GM23338 (cell line): ENCODE measurements at regions not wholly inside any gene's neighbourhood (a gene's known extent, or its start where the extent isn't known, plus 50 kb on each side); places are given as distances from the start of the nearest gene placed in this dataset.

Source experiments
- ATAC-seq: fragments of 200-7000 bp; cut with Tn5 transposase; 3 replicates; pipeline ENCODE4 v1.9.1; 2020
- DNase-seq: peaks from one replicate; pipeline ENCODE4 v3.0.0-alpha.2; 2015; ENCODE audit warnings: low spot score
- H2AFZ ChIP-seq: fragments of 200-600 bp; sonication (generic); 2 replicates; pipeline ENCODE4 v1.8.0; 2016; ENCODE audit warnings: antibody characterized with exemption, mild to moderate bottlenecking, moderate library complexity
- H3F3A ChIP-seq: fragments of 200-600 bp; sonication (generic); replicated peaks from 2 replicates; pipeline ENCODE4 v1.8.0; 2017; ENCODE audit warnings: antibody characterized with exemption, mixed run types, low read depth
- H3K27ac ChIP-seq: fragments of 200-600 bp; sonication (generic); 2 replicates; pipeline ENCODE4 v1.6.1; 2016; ENCODE audit warnings: low read depth
- H3K27me3 ChIP-seq: fragments of 200-600 bp; sonication (generic); 2 replicates; pipeline ENCODE4 v1.8.0; 2016; ENCODE audit warnings: mild to moderate bottlenecking, mixed run types, moderate library complexity; ENCODE audit not compliant: insufficient read depth
- H3K36me3 ChIP-seq: fragments of 200-600 bp; sonication (generic); 2 replicates; pipeline ENCODE4 v1.8.0; 2016; ENCODE audit warnings: mild to moderate bottlenecking; ENCODE audit not compliant: insufficient read depth
- H3K4me1 ChIP-seq: fragments of 200-600 bp; sonication (generic); 2 replicates; pipeline ENCODE4 v1.8.0; 2016; ENCODE audit warnings: mild to moderate bottlenecking, moderate library complexity; ENCODE audit not compliant: insufficient read depth
- H3K4me2 ChIP-seq: fragments of 200-600 bp; sonication (generic); 2 replicates; pipeline ENCODE4 v1.7.1; 2017; ENCODE audit warnings: mixed run types
- H3K4me3 ChIP-seq: fragments of 200-600 bp; sonication (generic); 2 replicates; pipeline ENCODE4 v1.6.1; 2016; ENCODE audit warnings: mixed run types
- H3K79me2 ChIP-seq: fragments of 200-600 bp; sonication (generic); replicated peaks from 2 replicates; pipeline ENCODE4 v1.8.0; 2017; ENCODE audit warnings: mild to moderate bottlenecking; ENCODE audit not compliant: insufficient read depth
- H3K9me2 ChIP-seq: fragments of 200-600 bp; sonication (generic); 2 replicates; pipeline ENCODE4 v1.8.0; 2017; ENCODE audit not compliant: insufficient read depth
- H4K20me1 ChIP-seq: fragments of 200-600 bp; sonication (generic); replicated peaks from 2 replicates; pipeline ENCODE4 v1.8.0; 2017; ENCODE audit warnings: mild to moderate bottlenecking; ENCODE audit not compliant: insufficient read depth
- H3K27ac Mint-ChIP-seq: 2 replicates; pipeline ENCODE4 v1.8.0; 2020; ENCODE audit warnings: inconsistent platforms, mild to moderate bottlenecking, moderate library complexity, mixed read lengths
- H3K27me3 Mint-ChIP-seq: 3 replicates; pipeline ENCODE4 v1.8.0; 2022; ENCODE audit warnings: low read depth, mild to moderate bottlenecking, moderate library complexity, mixed read lengths, inconsistent platforms; ENCODE audit not compliant: insufficient read depth, poor library complexity
- H3K36me3 Mint-ChIP-seq: 3 replicates; pipeline ENCODE4 v1.8.0; 2021; ENCODE audit warnings: low read depth, mild to moderate bottlenecking, inconsistent platforms, moderate library complexity, mixed read lengths
- H3K4me1 Mint-ChIP-seq: 3 replicates; pipeline ENCODE4 v1.8.0; 2020; ENCODE audit warnings: mild to moderate bottlenecking, inconsistent platforms, mixed read lengths
- H3K4me3 Mint-ChIP-seq: 3 replicates; pipeline ENCODE4 v1.8.0; 2021; ENCODE audit warnings: moderate library complexity, mild to moderate bottlenecking, inconsistent platforms, mixed read lengths
- H3K9me3 Mint-ChIP-seq: 3 replicates; pipeline ENCODE4 v1.8.0; 2020; ENCODE audit warnings: moderate library complexity, mild to moderate bottlenecking, inconsistent platforms, mixed read lengths
- NANOG ChIP-seq: IDR thresholded peaks from 2 replicates; pipeline ENCODE4 v1.6.1; 2016; ENCODE audit warnings: antibody characterized with exemption, borderline replicate concordance
- POLR2AphosphoS5 ChIP-seq: IDR thresholded peaks from 2 replicates; pipeline ENCODE4 v1.6.1; 2016; ENCODE audit warnings: antibody characterized with exemption, low read depth
- STAT1 ChIP-seq: IDR thresholded peaks from one replicate; pipeline ENCODE4 v1.6.1; 2016; ENCODE audit warnings: antibody characterized with exemption; ENCODE audit not compliant: unreplicated experiment
- ZNF114 ChIP-seq: fragments of 250-450 bp; sonication (Bioruptor Pico); IDR thresholded peaks from 2 replicates; pipeline ENCODE4 v1.5.0; 2020; ENCODE audit warnings: mild to moderate bottlenecking, moderate library complexity
- ZNF331 ChIP-seq: fragments of 250-450 bp; sonication (Bioruptor Pico); IDR thresholded peaks from 2 replicates; pipeline ENCODE4 v1.5.0; 2020; ENCODE audit warnings: low read depth, mild to moderate bottlenecking, moderate library complexity
- TF ChIP-seq, protein P1 (sequence below), 2 experiments: fragments of 200-600 bp in 1 of 2; sonication (generic) in 1 of 2; conservative IDR thresholded peaks; 2 replicates each; pipeline versions ENCODE4 v1.5.1 to v1.6.1; 2016 to 2017; ENCODE audit warnings: antibody characterized with exemption in 2 of 2, low read depth in 2 of 2, mild to moderate bottlenecking in 2 of 2, moderate library complexity in 1 of 2
- TF ChIP-seq, protein P2 (sequence below): fragments of 250-450 bp; sonication (Bioruptor Pico); IDR thresholded peaks from 2 replicates; pipeline ENCODE4 v1.5.0; 2020; ENCODE audit warnings: mild to moderate bottlenecking, moderate library complexity
- TF ChIP-seq, protein P3 (sequence below): IDR thresholded peaks from one replicate; pipeline ENCODE4 v1.6.1; 2018; ENCODE audit warnings: antibody characterized with exemption; ENCODE audit not compliant: unreplicated experiment
- TF ChIP-seq, protein P4 (sequence below): IDR thresholded peaks from 2 replicates; pipeline ENCODE4 v1.6.1; 2016; ENCODE audit warnings: antibody characterized with exemption

DNA sequence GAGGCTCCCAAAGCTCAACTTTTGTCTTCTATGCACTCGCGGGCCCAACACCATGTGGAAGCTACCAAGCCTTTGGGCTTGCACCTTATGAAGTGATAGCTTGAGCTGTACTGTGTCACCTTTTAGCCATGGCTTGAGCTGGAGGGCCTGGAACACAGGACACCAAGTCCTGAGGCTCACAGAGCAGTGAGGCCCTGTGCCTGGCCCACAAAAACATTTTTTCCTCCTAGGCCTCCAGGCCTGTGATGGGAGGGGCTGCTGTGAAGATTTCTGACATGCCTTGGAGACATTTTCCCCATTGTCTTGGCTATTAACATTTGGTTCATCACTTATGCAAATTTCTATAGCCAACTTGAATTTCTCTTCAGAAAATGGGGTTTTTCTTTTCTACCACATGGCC is 96.5 kb downstream of the MMUT start:
- peaks cover 9% of the 10 kb centered on the region for H3K9me2 ChIP-seq
- no peak overlapping the region for H3K27ac ChIP-seq
- no peaks in the 10 kb centered on the region for H3K4me1 ChIP-seq
- Mint-ChIP-seq H3K9me3 (peaks cover 69% of the 10 kb centered on the region), H3K4me1 (no peaks in the 10 kb centered on the region), H3K27me3 (no peaks in the 10 kb centered on the region), H3K36me3 (peaks cover 57% of the 10 kb centered on the region), H3K27ac (no peak overlapping the region), H3K4me3 (no peak overlapping the region)
- no peaks in the 10 kb centered on the region for H3F3A ChIP-seq
- no peaks in the 10 kb centered on the region for H4K20me1 ChIP-seq
- DNase-seq (no peak), ATAC-seq (no peak)
- no peaks in the 10 kb centered on the region for H3K27me3 ChIP-seq
- H3K4me2 ChIP-seq = no peak overlapping the region
- no peak for TF ChIP-seq ZNF114 (CRISPR knock-in tag)
- TF ChIP-seq, protein P1, sequence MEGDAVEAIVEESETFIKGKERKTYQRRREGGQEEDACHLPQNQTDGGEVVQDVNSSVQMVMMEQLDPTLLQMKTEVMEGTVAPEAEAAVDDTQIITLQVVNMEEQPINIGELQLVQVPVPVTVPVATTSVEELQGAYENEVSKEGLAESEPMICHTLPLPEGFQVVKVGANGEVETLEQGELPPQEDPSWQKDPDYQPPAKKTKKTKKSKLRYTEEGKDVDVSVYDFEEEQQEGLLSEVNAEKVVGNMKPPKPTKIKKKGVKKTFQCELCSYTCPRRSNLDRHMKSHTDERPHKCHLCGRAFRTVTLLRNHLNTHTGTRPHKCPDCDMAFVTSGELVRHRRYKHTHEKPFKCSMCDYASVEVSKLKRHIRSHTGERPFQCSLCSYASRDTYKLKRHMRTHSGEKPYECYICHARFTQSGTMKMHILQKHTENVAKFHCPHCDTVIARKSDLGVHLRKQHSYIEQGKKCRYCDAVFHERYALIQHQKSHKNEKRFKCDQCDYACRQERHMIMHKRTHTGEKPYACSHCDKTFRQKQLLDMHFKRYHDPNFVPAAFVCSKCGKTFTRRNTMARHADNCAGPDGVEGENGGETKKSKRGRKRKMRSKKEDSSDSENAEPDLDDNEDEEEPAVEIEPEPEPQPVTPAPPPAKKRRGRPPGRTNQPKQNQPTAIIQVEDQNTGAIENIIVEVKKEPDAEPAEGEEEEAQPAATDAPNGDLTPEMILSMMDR (conservative IDR thresholded peaks at IDR 0.05; ENCODE audit: low read depth in 2 of 2) = no peak
- TF ChIP-seq, protein P2, sequence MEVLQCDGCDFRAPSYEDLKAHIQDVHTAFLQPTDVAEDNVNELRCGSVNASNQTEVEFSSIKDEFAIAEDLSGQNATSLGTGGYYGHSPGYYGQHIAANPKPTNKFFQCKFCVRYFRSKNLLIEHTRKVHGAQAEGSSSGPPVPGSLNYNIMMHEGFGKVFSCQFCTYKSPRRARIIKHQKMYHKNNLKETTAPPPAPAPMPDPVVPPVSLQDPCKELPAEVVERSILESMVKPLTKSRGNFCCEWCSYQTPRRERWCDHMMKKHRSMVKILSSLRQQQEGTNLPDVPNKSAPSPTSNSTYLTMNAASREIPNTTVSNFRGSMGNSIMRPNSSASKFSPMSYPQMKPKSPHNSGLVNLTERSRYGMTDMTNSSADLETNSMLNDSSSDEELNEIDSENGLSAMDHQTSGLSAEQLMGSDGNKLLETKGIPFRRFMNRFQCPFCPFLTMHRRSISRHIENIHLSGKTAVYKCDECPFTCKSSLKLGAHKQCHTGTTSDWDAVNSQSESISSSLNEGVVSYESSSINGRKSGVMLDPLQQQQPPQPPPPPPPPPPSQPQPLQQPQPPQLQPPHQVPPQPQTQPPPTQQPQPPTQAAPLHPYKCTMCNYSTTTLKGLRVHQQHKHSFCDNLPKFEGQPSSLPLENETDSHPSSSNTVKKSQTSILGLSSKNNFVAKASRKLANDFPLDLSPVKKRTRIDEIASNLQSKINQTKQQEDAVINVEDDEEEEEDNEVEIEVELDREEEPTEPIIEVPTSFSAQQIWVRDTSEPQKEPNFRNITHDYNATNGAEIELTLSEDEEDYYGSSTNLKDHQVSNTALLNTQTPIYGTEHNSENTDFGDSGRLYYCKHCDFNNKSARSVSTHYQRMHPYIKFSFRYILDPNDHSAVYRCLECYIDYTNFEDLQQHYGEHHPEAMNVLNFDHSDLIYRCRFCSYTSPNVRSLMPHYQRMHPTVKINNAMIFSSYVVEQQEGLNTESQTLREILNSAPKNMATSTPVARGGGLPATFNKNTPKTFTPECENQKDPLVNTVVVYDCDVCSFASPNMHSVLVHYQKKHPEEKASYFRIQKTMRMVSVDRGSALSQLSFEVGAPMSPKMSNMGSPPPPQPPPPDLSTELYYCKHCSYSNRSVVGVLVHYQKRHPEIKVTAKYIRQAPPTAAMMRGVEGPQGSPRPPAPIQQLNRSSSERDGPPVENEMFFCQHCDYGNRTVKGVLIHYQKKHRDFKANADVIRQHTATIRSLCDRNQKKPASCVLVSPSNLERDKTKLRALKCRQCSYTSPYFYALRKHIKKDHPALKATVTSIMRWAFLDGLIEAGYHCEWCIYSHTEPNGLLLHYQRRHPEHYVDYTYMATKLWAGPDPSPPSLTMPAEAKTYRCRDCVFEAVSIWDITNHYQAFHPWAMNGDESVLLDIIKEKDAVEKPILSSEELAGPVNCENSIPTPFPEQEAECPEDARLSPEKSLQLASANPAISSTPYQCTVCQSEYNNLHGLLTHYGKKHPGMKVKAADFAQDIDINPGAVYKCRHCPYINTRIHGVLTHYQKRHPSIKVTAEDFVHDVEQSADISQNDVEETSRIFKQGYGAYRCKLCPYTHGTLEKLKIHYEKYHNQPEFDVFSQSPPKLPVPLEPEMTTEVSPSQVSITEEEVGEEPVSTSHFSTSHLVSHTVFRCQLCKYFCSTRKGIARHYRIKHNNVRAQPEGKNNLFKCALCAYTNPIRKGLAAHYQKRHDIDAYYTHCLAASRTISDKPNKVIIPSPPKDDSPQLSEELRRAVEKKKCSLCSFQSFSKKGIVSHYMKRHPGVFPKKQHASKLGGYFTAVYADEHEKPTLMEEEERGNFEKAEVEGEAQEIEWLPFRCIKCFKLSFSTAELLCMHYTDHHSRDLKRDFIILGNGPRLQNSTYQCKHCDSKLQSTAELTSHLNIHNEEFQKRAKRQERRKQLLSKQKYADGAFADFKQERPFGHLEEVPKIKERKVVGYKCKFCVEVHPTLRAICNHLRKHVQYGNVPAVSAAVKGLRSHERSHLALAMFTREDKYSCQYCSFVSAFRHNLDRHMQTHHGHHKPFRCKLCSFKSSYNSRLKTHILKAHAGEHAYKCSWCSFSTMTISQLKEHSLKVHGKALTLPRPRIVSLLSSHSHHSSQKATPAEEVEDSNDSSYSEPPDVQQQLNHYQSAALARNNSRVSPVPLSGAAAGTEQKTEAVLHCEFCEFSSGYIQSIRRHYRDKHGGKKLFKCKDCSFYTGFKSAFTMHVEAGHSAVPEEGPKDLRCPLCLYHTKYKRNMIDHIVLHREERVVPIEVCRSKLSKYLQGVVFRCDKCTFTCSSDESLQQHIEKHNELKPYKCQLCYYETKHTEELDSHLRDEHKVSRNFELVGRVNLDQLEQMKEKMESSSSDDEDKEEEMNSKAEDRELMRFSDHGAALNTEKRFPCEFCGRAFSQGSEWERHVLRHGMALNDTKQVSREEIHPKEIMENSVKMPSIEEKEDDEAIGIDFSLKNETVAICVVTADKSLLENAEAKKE (CRISPR knock-in tag) = no peak
- TF ChIP-seq STAT1 = no peak
- no peak for TF ChIP-seq ZNF331 (CRISPR knock-in tag)
- no peak for TF ChIP-seq NANOG
- TF ChIP-seq POLR2AphosphoS5 = no peak
- TF ChIP-seq, protein P3, sequence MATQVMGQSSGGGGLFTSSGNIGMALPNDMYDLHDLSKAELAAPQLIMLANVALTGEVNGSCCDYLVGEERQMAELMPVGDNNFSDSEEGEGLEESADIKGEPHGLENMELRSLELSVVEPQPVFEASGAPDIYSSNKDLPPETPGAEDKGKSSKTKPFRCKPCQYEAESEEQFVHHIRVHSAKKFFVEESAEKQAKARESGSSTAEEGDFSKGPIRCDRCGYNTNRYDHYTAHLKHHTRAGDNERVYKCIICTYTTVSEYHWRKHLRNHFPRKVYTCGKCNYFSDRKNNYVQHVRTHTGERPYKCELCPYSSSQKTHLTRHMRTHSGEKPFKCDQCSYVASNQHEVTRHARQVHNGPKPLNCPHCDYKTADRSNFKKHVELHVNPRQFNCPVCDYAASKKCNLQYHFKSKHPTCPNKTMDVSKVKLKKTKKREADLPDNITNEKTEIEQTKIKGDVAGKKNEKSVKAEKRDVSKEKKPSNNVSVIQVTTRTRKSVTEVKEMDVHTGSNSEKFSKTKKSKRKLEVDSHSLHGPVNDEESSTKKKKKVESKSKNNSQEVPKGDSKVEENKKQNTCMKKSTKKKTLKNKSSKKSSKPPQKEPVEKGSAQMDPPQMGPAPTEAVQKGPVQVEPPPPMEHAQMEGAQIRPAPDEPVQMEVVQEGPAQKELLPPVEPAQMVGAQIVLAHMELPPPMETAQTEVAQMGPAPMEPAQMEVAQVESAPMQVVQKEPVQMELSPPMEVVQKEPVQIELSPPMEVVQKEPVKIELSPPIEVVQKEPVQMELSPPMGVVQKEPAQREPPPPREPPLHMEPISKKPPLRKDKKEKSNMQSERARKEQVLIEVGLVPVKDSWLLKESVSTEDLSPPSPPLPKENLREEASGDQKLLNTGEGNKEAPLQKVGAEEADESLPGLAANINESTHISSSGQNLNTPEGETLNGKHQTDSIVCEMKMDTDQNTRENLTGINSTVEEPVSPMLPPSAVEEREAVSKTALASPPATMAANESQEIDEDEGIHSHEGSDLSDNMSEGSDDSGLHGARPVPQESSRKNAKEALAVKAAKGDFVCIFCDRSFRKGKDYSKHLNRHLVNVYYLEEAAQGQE = no peak
- TF ChIP-seq, protein P4, sequence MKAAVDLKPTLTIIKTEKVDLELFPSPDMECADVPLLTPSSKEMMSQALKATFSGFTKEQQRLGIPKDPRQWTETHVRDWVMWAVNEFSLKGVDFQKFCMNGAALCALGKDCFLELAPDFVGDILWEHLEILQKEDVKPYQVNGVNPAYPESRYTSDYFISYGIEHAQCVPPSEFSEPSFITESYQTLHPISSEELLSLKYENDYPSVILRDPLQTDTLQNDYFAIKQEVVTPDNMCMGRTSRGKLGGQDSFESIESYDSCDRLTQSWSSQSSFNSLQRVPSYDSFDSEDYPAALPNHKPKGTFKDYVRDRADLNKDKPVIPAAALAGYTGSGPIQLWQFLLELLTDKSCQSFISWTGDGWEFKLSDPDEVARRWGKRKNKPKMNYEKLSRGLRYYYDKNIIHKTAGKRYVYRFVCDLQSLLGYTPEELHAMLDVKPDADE = no peak
- H2AFZ ChIP-seq = no peak overlapping the region
- H3K4me3 ChIP-seq = no peak overlapping the region
- no peaks in the 10 kb centered on the region for H3K79me2 ChIP-seq
- H3K36me3 ChIP-seq = peaks cover 17% of the 10 kb centered on the region
